ENCODE measurements at regions not wholly inside any gene's neighbourhood (a gene's known extent, or its start where the extent isn't known, plus 50 kb on each side); places are given as distances from the start of the nearest gene placed in this dataset.

GRCh38 chr19:28456708-28457320 lies 756.1 kb downstream of the UQCRFS1 start:
- TF ChIP-seq CTCF (IDR thresholded peaks at IDR 0.05; ENCODE audit: unreplicated experiment), result no peak
- H3K27ac Mint-ChIP-seq (ENCODE audit: unreplicated experiment), result no peak overlapping the region
- no peak overlapping the region for H3K4me3 Mint-ChIP-seq (ENCODE audit: unreplicated experiment)
- DNase-seq (ENCODE audit: low spot score), result no peak
- peaks cover 6% of the 10 kb centered on the region for H3K27me3 Mint-ChIP-seq (ENCODE audit: unreplicated experiment)
- H3K36me3 Mint-ChIP-seq (ENCODE audit: low read depth, unreplicated experiment), result no peaks in the 10 kb centered on the region
- no peaks in the 10 kb centered on the region for H3K4me1 Mint-ChIP-seq (ENCODE audit: unreplicated experiment)
- no peaks in the 10 kb centered on the region for H3K9me3 Mint-ChIP-seq (ENCODE audit: unreplicated experiment)

GRCh38 chr19:28456252-28456651 lies 756.7 kb downstream of the UQCRFS1 start:
- no peak overlapping the region for H3K27ac Mint-ChIP-seq (ENCODE audit: unreplicated experiment)

GRCh38 chr19:28454083-28454482 lies 758.9 kb downstream of the UQCRFS1 start:
- H3K4me1 Mint-ChIP-seq (ENCODE audit: unreplicated experiment), result no peaks in the 10 kb centered on the region

More at GRCh38 chr19:28456252-28456651, 756.7 kb downstream of the UQCRFS1 start:
- Mint-ChIP-seq H3K4me3 (ENCODE audit: unreplicated experiment) (no peak overlapping the region), H3K4me1 (ENCODE audit: unreplicated experiment) (no peaks in the 10 kb centered on the region), H3K36me3 (ENCODE audit: low read depth, unreplicated experiment) (no peaks in the 10 kb centered on the region), H3K9me3 (ENCODE audit: unreplicated experiment) (no peaks in the 10 kb centered on the region), H3K27me3 (ENCODE audit: unreplicated experiment) (peaks cover 6% of the 10 kb centered on the region)
- no peak for DNase-seq (ENCODE audit: low spot score)
- no peak for TF ChIP-seq CTCF (IDR thresholded peaks at IDR 0.05; ENCODE audit: unreplicated experiment)

GRCh38 chr19:28453420-28453819 lies 759.5 kb downstream of the UQCRFS1 start:
- Mint-ChIP-seq H3K27me3 (ENCODE audit: unreplicated experiment) (peaks cover 2% of the 10 kb centered on the region), H3K4me1 (ENCODE audit: unreplicated experiment) (no peaks in the 10 kb centered on the region), H3K4me3 (ENCODE audit: unreplicated experiment) (no peak overlapping the region), H3K9me3 (ENCODE audit: unreplicated experiment) (no peaks in the 10 kb centered on the region), H3K27ac (ENCODE audit: unreplicated experiment) (no peak overlapping the region), H3K36me3 (ENCODE audit: low read depth, unreplicated experiment) (no peaks in the 10 kb centered on the region)
- no peak for DNase-seq (ENCODE audit: low spot score)
- no peak for TF ChIP-seq CTCF (IDR thresholded peaks at IDR 0.05; ENCODE audit: unreplicated experiment)

More at GRCh38 chr19:28454083-28454482, 758.9 kb downstream of the UQCRFS1 start:
- no peaks in the 10 kb centered on the region for H3K36me3 Mint-ChIP-seq (ENCODE audit: low read depth, unreplicated experiment)
- no peak overlapping the region for H3K4me3 Mint-ChIP-seq (ENCODE audit: unreplicated experiment)
- no peaks in the 10 kb centered on the region for H3K9me3 Mint-ChIP-seq (ENCODE audit: unreplicated experiment)
- no peak for DNase-seq (ENCODE audit: low spot score)
- no peak overlapping the region for H3K27ac Mint-ChIP-seq (ENCODE audit: unreplicated experiment)
- TF ChIP-seq CTCF (IDR thresholded peaks at IDR 0.05; ENCODE audit: unreplicated experiment), result no peak
- H3K27me3 Mint-ChIP-seq (ENCODE audit: unreplicated experiment), result peaks cover 6% of the 10 kb centered on the region

- H3K27ac Mint-ChIP-seq (ENCODE audit: unreplicated experiment), result no peak overlapping the region
- no peak for TF ChIP-seq CTCF (IDR thresholded peaks at IDR 0.05; ENCODE audit: unreplicated experiment)
- peaks cover 7% of the 10 kb centered on the region for H3K4me1 Mint-ChIP-seq (ENCODE audit: unreplicated experiment)
Observed at GRCh38 chr19:28449803-28450202, 763.1 kb downstream of the UQCRFS1 start.

More at GRCh38 chr19:28449803-28450202, 763.1 kb downstream of the UQCRFS1 start:
- peaks cover 1% of the 10 kb centered on the region for H3K27me3 Mint-ChIP-seq (ENCODE audit: unreplicated experiment)
- no peak for DNase-seq (ENCODE audit: low spot score)
- H3K9me3 Mint-ChIP-seq (ENCODE audit: unreplicated experiment), result no peaks in the 10 kb centered on the region
- no peak overlapping the region for H3K4me3 Mint-ChIP-seq (ENCODE audit: unreplicated experiment)
- no peaks in the 10 kb centered on the region for H3K36me3 Mint-ChIP-seq (ENCODE audit: low read depth, unreplicated experiment)
